ENCODE measurements at regions not wholly inside any gene's neighbourhood (a gene's known extent, or its start where the extent isn't known, plus 50 kb on each side); places are given as distances from the start of the nearest gene placed in this dataset.

DNA sequence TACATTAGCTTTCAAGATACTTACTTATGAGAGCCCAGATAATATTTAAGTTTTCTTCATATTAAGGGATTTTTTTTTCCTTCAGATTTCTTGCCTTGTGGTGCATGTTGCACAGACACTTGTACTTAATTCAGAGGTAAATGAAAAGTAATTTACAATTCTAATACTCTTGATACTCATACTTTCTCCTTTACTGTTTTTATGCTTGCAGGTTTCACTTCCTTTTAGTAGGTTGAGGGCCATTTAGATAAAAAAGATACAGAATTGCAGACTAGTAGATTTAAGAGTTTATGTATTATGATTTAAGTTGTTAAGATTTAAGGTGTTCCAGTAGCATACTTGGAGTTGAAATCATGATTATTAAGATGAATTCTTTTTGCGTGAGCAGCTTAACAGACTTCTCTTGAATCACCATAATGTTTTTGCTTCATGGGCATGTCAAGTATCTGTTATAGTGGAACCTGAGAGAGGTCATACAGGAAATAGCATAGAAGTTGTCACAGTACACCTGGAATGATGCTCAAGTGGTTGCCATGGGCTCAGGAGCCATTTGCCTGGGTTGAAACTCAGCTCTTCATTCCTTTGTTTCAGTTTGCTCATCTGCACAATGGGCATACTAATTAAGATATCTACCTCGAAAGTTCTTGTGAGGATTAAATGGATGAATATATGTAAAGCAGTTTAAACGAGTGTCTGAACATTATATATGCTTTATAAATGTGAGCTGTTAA is 174.8 kb upstream of the PRPS1L1 start:
- no peaks in the 10 kb centered on the region for H3K79me2 ChIP-seq (ENCODE audit: low read depth)
- no peaks in the 10 kb centered on the region for H3K27me3 ChIP-seq
- H3K36me3 ChIP-seq, result no peaks in the 10 kb centered on the region
- H3K9ac ChIP-seq, result no peak overlapping the region
- no peaks in the 10 kb centered on the region for H4K20me1 ChIP-seq (ENCODE audit: low read depth)
- no peak overlapping the region for H3K27ac ChIP-seq
- no peaks in the 10 kb centered on the region for H3K9me3 Mint-ChIP-seq
- no peaks in the 10 kb centered on the region for H3K36me3 Mint-ChIP-seq
- H3K27ac Mint-ChIP-seq, result no peak overlapping the region
- no peaks in the 10 kb centered on the region for H3K4me1 ChIP-seq
- DNase-seq (ENCODE audit: low spot score), result no peak
- no peak overlapping the region for H3K4me2 ChIP-seq
- no peak overlapping the region for H3K4me3 ChIP-seq
- H3K9me3 ChIP-seq (ENCODE audit: low read depth), result no peaks in the 10 kb centered on the region
- H3K4me3 Mint-ChIP-seq, result no peak overlapping the region
- TF ChIP-seq, protein P1, sequence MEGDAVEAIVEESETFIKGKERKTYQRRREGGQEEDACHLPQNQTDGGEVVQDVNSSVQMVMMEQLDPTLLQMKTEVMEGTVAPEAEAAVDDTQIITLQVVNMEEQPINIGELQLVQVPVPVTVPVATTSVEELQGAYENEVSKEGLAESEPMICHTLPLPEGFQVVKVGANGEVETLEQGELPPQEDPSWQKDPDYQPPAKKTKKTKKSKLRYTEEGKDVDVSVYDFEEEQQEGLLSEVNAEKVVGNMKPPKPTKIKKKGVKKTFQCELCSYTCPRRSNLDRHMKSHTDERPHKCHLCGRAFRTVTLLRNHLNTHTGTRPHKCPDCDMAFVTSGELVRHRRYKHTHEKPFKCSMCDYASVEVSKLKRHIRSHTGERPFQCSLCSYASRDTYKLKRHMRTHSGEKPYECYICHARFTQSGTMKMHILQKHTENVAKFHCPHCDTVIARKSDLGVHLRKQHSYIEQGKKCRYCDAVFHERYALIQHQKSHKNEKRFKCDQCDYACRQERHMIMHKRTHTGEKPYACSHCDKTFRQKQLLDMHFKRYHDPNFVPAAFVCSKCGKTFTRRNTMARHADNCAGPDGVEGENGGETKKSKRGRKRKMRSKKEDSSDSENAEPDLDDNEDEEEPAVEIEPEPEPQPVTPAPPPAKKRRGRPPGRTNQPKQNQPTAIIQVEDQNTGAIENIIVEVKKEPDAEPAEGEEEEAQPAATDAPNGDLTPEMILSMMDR (IDR thresholded peaks at IDR 0.05), result no peak
- no peak for TF ChIP-seq EZH2phosphoT487 (IDR thresholded peaks at IDR 0.05)
- TF ChIP-seq EZH2 (IDR thresholded peaks at IDR 0.05), result no peak
- H3K4me1 Mint-ChIP-seq, result no peaks in the 10 kb centered on the region
- no peaks in the 10 kb centered on the region for H3F3A ChIP-seq (ENCODE audit: low read depth)
- no peaks in the 10 kb centered on the region for H3K27me3 Mint-ChIP-seq (ENCODE audit: insufficient read depth, low read depth)
- H2AFZ ChIP-seq (replicated peaks), result no peak overlapping the region

DNA sequence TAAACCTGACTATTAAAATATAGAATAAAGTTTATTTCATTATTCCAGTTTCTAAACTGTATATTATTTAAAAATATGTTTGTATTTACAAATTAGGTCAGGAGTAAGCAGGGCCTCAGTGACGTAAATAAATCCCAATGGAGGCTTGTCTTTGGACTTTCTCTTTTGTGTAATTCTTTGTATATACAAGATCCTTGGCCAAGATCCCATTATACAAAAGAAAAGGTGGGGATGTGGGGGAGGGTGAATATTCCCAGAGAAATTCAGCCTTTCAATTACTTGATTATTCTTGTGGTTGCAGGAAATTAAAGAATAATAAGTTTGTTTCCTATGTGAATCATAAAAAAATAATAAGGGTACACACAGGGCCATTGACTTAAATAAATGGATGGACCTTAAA is 178.7 kb upstream of the PRPS1L1 start:
- Histone ChIP-seq H3K4me3 (no peak overlapping the region), H3K9me3 (ENCODE audit: low read depth) (no peaks in the 10 kb centered on the region), H2AFZ (replicated peaks) (no peak overlapping the region), H3K27ac (no peak overlapping the region), H3F3A (ENCODE audit: low read depth) (no peaks in the 10 kb centered on the region), H3K4me1 (no peaks in the 10 kb centered on the region), H3K36me3 (no peaks in the 10 kb centered on the region), H3K4me2 (no peak overlapping the region), H3K79me2 (ENCODE audit: low read depth) (no peaks in the 10 kb centered on the region), H3K27me3 (no peaks in the 10 kb centered on the region), H3K9ac (no peak overlapping the region), H4K20me1 (ENCODE audit: low read depth) (no peaks in the 10 kb centered on the region)
- no peaks in the 10 kb centered on the region for H3K4me1 Mint-ChIP-seq
- H3K36me3 Mint-ChIP-seq, result no peaks in the 10 kb centered on the region
- H3K9me3 Mint-ChIP-seq, result no peaks in the 10 kb centered on the region
- TF ChIP-seq EZH2 (IDR thresholded peaks at IDR 0.05) (no peak), EZH2phosphoT487 (IDR thresholded peaks at IDR 0.05) (no peak)
- TF ChIP-seq, protein P1 (IDR thresholded peaks at IDR 0.05), result no peak
- H3K27me3 Mint-ChIP-seq (ENCODE audit: insufficient read depth, low read depth), result no peaks in the 10 kb centered on the region
- no peak for DNase-seq (ENCODE audit: low spot score)
- no peak overlapping the region for H3K4me3 Mint-ChIP-seq
- no peak overlapping the region for H3K27ac Mint-ChIP-seq

DNA sequence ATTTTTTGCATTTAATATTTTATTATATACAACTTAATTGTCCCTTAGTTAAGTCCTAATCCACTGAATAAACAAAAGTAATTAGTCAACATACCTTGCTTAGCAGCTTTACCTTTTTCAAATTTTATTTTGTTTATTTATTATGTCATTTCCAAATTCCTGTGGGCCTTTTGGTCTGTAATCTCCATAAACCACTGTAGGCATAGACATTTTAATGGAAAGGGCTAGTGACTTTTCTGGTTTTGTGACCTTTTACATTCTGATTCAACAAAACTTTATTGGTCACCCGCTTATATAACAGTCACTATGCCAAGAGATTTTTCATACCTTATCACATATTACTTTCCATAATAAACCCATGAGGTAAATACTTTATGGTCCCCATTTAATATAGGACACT is 181.3 kb upstream of the PRPS1L1 start:
- no peak overlapping the region for H3K4me2 ChIP-seq
- H3K4me3 ChIP-seq, result no peak overlapping the region
- DNase-seq (ENCODE audit: low spot score), result no peak
- no peaks in the 10 kb centered on the region for H4K20me1 ChIP-seq (ENCODE audit: low read depth)
- Mint-ChIP-seq H3K27me3 (ENCODE audit: insufficient read depth, low read depth) (no peaks in the 10 kb centered on the region), H3K4me3 (no peak overlapping the region), H3K36me3 (no peaks in the 10 kb centered on the region), H3K4me1 (no peaks in the 10 kb centered on the region), H3K27ac (no peak overlapping the region), H3K9me3 (no peaks in the 10 kb centered on the region)
- H3K27ac ChIP-seq, result no peak overlapping the region
- no peaks in the 10 kb centered on the region for H3K27me3 ChIP-seq
- TF ChIP-seq, protein P1 (IDR thresholded peaks at IDR 0.05), result no peak
- no peak for TF ChIP-seq EZH2 (IDR thresholded peaks at IDR 0.05)
- TF ChIP-seq EZH2phosphoT487 (IDR thresholded peaks at IDR 0.05), result no peak
- no peak overlapping the region for H3K9ac ChIP-seq
- no peaks in the 10 kb centered on the region for H3F3A ChIP-seq (ENCODE audit: low read depth)
- H3K4me1 ChIP-seq, result no peaks in the 10 kb centered on the region
- H3K9me3 ChIP-seq (ENCODE audit: low read depth), result no peaks in the 10 kb centered on the region
- no peaks in the 10 kb centered on the region for H3K36me3 ChIP-seq
- H3K79me2 ChIP-seq (ENCODE audit: low read depth), result no peaks in the 10 kb centered on the region
- no peak overlapping the region for H2AFZ ChIP-seq (replicated peaks)

All from neural progenitor cell (in vitro differentiated cells).